ENCODE measurements at regions not wholly inside any gene's neighbourhood (a gene's known extent, or its start where the extent isn't known, plus 50 kb on each side); places are given as distances from the start of the nearest gene placed in this dataset.

GRCh38 chrX:38992441-38993096 lies 191.3 kb downstream of the MID1IP1 start:
- DNase-seq = no peak

GRCh38 chrX:38993500-38993899 lies 192.2 kb downstream of the MID1IP1 start:
- no peak for DNase-seq

GRCh38 chrX:38999099-38999498 lies 197.8 kb downstream of the MID1IP1 start:
- DNase-seq = no peak

GRCh38 chrX:38999967-39000745 lies 198.9 kb downstream of the MID1IP1 start:
- no peak for DNase-seq

GRCh38 chrX:39000802-39001201 lies 199.5 kb downstream of the MID1IP1 start:
- DNase-seq = no peak

GRCh38 chrX:39002466-39002865 lies 201.2 kb downstream of the MID1IP1 start:
- no peak for DNase-seq

- DNase-seq = no peak
Observed at GRCh38 chrX:39008549-39008948, 207.3 kb downstream of the MID1IP1 start.

GRCh38 chrX:39011454-39012221 lies 210.4 kb downstream of the MID1IP1 start:
- no peak for DNase-seq

GRCh38 chrX:39012621-39013111 lies 211.4 kb downstream of the MID1IP1 start:
- DNase-seq = no peak

GRCh38 chrX:39016556-39016955 lies 215.3 kb downstream of the MID1IP1 start:
- no peak for DNase-seq

GRCh38 chrX:39017077-39017476 lies 215.8 kb downstream of the MID1IP1 start:
- no peak for DNase-seq

GRCh38 chrX:39017716-39018115 lies 216.5 kb downstream of the MID1IP1 start:
- no peak for DNase-seq

- DNase-seq = no peak
Observed at GRCh38 chrX:39018541-39018940, 217.3 kb downstream of the MID1IP1 start.

GRCh38 chrX:39019056-39019455 lies 217.8 kb downstream of the MID1IP1 start:
- no peak for DNase-seq

- DNase-seq = no peak
Observed at GRCh38 chrX:39020051-39020669, 218.9 kb downstream of the MID1IP1 start.

GRCh38 chrX:39022106-39022505 lies 220.8 kb downstream of the MID1IP1 start:
- DNase-seq = no peak

- no peak for DNase-seq
Observed at GRCh38 chrX:39029221-39029620, 228.0 kb downstream of the MID1IP1 start.

GRCh38 chrX:39030636-39031035 lies 229.4 kb downstream of the MID1IP1 start:
- no peak for DNase-seq

- no peak for DNase-seq
Observed at GRCh38 chrX:39039890-39040289, 238.6 kb downstream of the MID1IP1 start.

- DNase-seq = no peak
Observed at GRCh38 chrX:39043838-39044550, 242.7 kb downstream of the MID1IP1 start.

- no peak for DNase-seq
Observed at GRCh38 chrX:39047174-39047573, 245.9 kb downstream of the MID1IP1 start.

- DNase-seq = no peak
Observed at GRCh38 chrX:39049975-39050374, 248.7 kb downstream of the MID1IP1 start.

Data from hippocampal formation (tissue), 2 donors.